CMK (cell line): ENCODE measurements at regions not wholly inside any gene's neighbourhood (a gene's known extent, or its start where the extent isn't known, plus 50 kb on each side); places are given as distances from the start of the nearest gene placed in this dataset.
A peak's percentile ranks its signal among the peaks of the same experiment; 100 is the strongest.

Experiments
- DNase-seq: peaks from one replicate; pipeline ENCODE4 v3.0.0-alpha.2; 2010; ENCODE audit warnings: low read depth

DNA sequence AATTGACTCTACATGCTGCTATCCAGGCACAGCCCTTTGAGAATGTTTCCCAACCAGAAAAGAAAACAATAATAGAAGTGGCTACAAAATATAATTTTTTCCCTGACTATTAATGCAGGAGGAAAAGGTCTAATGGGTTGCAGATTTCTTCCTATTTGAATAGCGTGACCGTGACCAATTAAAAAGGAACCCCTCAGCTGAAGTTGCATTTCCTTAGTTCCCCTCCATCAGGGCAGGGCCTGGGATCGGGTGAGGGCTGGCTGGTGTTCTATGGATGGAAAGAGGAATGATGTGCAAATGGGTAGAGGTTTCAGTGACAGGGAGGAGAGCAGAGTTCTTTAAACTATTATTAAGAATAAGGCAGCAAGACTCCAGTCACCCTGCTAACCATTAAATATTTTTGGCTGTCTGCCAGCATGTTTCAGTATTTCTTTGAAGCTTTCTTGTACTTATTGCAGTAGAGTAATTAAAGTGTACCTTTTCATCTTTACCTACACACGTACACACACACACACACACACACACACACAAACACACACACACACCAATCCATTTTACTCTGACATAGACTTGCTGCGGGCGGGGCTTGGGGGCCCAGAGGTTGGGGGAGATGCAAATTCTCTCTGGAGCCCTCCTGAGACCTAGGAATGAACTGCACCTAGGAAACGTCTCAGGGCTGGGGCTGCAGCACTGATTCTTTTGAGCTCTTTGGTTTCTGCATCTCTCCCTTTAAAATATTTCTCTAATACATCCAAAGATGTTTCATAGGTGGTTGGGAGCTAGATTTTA, 154.8 kb upstream of the SLC35B3 start:
- no peak for DNase-seq

GRCh38 chr6:8588176-8588575, 152.8 kb upstream of the SLC35B3 start:
- DNase-seq: peak; percentile 14

DNA sequence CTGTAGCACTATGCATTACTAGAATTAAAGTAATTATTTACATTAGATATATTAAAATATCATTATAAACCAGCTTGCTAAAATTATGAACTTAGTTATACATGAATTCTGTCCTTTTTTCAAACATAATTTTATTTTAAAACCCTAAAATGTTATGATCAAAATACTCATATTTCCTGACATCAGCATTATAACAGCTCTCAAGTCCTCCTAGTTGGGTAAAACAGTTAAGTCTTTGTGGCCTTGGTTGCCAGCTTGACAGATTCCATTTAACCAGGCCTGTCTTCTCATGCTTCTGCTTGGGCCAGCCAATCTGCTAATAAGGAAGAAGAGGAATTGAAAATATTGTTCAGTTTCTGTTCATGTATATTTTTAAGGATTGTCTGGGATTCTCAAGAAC, 147.9 kb upstream of the SLC35B3 start:
- no peak for DNase-seq

DNA sequence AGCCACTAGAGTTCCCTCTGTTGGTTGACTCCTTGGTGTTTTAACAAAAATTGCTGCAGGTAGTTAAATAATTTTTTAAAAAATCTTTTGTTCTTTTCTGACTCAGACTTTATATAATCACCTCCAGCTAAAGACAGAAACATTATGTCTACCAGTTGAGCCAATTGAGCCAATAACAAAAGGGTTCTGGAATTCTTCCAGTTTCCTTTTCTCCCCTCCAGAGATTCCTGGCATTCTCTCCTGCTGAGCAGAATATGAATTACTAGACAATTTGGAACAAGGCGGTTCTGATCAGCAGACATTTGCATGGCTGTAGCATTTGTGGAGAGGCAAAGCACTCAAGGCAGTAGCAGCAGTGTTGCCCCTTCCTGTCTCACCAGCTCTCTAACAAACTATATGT, 144.0 kb upstream of the SLC35B3 start:
- no peak for DNase-seq

- DNase-seq: no peak
Measured at GRCh38 chr6:8578006-8578405, 142.7 kb upstream of the SLC35B3 start.

GRCh38 chr6:8574749-8575468, 139.6 kb upstream of the SLC35B3 start:
- no peak for DNase-seq

- no peak for DNase-seq
Measured at GRCh38 chr6:8574311-8574710, 139.0 kb upstream of the SLC35B3 start.

- no peak for DNase-seq
Measured at GRCh38 chr6:8570256-8570920, 135.0 kb upstream of the SLC35B3 start.

DNA sequence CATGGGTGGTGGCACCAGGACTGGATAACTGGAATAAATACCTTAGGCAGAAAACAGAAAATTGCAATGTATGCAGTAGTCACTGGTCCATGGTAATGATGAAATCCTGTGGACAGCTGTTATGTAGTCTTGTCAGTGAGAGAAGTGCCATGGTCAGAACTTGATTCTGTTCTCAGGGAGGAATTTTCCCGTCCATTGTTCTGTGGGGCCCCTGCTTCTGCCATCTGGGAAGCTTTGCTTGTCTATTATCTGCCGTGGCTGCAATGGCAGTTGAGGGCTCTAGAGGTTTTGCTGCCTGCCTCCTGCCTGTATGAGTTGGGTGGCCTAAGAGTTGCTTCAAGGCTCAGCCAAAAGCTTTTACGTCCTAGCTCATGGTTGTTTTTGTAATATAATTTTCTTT, 126.8 kb upstream of the SLC35B3 start:
- DNase-seq: no peak

- DNase-seq: no peak
Measured at GRCh38 chr6:8558953-8559352, 123.6 kb upstream of the SLC35B3 start.

DNA sequence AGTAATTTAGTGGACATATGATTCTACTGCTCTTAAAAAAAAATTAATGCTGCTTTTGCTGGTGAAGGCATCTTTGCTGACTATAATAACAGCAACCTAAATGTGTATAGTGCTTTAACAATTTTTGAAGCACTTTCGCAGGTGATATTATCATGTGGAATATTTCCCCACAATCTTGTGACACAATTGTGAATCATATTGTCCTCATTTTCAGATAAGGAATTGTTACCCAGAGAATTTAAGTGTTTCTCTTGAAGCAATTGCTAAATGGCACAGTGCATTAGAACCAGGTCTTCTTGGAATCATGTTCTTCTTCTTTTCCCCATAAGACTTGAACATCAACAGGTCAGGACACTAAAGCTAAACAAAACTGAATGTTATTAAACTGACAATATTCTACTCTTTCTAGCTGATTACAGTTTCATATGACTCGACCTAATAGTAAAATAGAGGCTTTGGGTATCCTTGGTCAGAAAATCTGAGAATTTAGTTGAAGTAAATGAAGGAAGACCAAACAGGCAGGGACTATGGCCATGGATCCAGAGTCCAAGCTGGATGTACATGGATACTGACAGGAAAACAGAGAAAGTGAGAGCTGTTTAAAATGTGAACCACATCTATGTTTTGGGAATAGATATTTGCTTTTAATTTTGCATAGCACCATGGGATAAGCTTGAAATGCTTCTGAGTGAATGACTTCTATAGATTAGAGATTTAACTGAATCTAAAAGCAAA, 121.8 kb upstream of the SLC35B3 start:
- DNase-seq: no peak

DNA sequence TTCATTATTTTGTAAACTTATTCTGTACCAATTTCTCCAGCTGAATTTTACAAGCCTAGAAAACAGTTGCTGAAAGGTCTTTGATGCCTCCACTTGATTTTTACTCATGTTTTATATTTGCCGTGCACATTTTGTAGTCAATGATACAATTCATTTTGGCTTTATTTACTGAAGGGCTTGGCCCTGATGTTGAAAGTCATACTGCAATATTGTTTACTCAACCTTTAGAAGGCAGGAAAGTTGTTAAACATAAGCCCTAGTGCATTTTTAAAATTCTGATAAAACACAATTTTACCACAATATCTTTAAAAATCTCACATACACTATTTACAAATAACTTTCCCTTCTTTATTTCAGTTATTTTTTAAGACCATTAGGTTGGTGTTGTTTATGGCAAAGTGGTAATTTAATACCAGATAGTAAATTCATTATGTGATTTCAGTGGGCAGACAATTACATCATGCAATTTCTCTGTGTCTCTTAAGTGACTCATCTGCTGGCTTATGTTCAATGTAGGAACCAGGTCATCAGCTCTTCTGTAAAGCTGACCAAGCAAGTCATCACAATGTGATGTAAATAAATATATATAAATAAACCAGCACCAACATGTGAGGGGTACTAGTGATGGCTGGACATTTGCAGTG, 121.1 kb upstream of the SLC35B3 start:
- no peak for DNase-seq

DNA sequence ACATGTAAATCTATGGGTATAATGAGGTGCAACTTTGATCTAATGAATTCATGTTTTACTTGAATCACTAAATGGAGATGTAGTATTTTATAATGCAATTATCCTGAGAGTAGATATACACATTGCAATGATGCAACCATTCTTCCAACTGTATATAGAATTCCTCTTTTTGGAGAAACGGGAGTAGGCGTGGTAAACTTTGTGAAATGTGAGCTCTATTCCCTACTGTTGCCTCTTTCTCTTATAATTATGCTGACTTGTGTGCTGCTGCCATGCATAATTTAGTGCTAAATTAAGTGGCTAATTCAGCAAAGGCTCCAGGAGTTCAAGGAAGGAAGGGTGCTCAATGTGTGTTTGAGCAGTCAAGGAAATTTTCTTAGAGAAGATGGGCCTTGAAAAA, 116.6 kb upstream of the SLC35B3 start:
- DNase-seq: no peak

DNA sequence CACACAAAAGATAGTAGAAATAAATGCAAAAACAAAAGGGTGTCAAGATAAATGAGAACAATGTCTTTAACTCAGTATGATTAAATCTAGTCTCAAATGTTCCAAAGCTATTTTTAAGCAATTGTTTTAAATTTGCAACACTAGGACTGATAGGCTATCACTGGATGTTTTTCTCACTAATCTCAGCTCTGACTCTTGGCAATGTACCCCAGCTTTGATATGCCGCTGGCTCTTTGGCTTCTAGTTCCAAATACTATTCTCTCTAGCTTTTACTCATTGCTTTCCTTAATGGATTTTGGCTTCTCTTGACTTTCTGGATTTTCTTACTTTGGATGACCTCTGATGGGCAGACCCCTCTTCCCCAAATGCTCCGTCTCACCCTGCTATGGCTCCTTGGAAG, 116.0 kb upstream of the SLC35B3 start:
- DNase-seq: no peak

- no peak for DNase-seq
Measured at GRCh38 chr6:8549074-8549790, 113.9 kb upstream of the SLC35B3 start.

- DNase-seq: no peak
Measured at GRCh38 chr6:8546496-8546895, 111.2 kb upstream of the SLC35B3 start.

- no peak for DNase-seq
Measured at GRCh38 chr6:8545336-8545735, 110.0 kb upstream of the SLC35B3 start.

- DNase-seq: no peak
Measured at GRCh38 chr6:8543714-8544113, 108.4 kb upstream of the SLC35B3 start.

DNA sequence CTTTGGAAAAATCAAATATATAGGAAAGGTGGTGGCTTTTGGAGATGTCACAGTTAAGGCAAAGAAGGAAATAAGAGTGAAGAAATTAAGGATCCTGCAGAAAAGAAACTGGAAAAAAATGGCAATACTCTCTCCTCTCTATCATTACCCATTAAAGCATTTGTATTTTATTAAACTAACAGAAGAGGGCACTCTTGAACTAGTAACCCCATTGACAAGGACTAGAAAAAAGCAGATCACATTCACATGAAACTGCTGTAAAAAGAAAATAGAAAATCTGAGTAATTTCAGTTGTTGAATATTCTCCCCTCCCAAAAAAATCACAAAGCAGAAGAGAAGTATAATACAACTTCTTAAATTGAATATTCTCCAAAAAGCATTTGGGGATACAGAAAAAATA, 104.1 kb upstream of the SLC35B3 start:
- no peak for DNase-seq

- no peak for DNase-seq
Measured at GRCh38 chr6:8536122-8536521, 100.8 kb upstream of the SLC35B3 start.

DNA sequence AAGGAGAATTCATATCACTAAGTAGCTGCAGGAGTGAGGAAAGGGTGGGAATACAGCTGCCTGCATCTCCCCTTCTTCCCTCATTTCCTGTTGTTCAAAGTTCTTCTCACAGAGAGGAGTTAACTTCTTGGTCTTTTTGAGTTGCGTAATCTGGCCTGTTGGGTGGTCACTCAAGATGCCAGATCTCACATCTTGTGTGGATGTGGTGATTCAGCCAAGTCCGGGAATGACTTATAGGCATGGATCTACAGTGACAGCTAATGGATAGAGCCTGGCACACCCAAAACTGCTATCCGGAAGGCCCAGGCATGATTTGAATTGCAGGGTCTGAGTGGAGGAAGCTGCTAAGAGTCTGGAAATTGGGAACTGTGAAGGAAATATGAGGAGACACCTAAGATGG, 100.2 kb upstream of the SLC35B3 start:
- no peak for DNase-seq
